ENCODE measurements at regions not wholly inside any gene's neighbourhood (a gene's known extent, or its start where the extent isn't known, plus 50 kb on each side); places are given as distances from the start of the nearest gene placed in this dataset.
"Not testable (repeated sequence)": the region's sequence is repeated elsewhere in the genome, so short reads cannot be mapped to it uniquely, and the experiment has no call there.

DNA sequence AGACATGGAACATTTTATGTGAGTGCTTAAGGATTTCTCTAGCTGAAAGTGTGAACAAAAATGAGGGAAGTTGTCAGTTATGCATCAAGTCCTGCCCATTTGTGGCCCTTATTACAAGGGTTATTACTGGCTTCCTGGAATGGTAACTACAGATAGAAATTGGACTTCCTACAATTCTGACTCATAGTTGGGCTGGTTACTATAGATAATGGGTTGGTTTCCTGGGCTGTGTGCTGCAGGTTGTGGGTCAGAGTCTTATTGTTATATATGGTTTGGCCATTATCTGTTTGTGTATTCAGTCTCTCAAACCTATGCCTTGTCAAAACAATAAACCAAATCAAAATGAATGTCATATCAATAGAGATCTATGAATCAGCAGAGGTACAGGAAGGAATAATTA lies 313.7 kb downstream of the ADAMTS20 start:
- no peak overlapping the region for H3K27ac ChIP-seq (ENCODE audit: poor library complexity, severe bottlenecking)

GRCh38 chr12:43237238-43237879 lies 314.6 kb downstream of the ADAMTS20 start:
- TF ChIP-seq CTCF (IDR thresholded peaks at IDR 0.05; ENCODE audit: poor library complexity, severe bottlenecking) = no peak
- ATAC-seq (ENCODE audit: low read depth) = no peak

More for the DNA sequence above, 313.7 kb downstream of the ADAMTS20 start:
- ATAC-seq (ENCODE audit: low read depth) (no peak), DNase-seq (ENCODE audit: low spot score) (no peak)
- H3K4me3 ChIP-seq (ENCODE audit: severe bottlenecking) = no peak overlapping the region
- no peaks in the 10 kb centered on the region for H3K9me3 ChIP-seq (ENCODE audit: severe bottlenecking)
- H3K27me3 ChIP-seq (ENCODE audit: insufficient read depth, poor library complexity, severe bottlenecking) = no peaks in the 10 kb centered on the region
- H3K36me3 ChIP-seq (ENCODE audit: low read depth) = no peaks in the 10 kb centered on the region
- H3K4me1 ChIP-seq (ENCODE audit: insufficient read depth, poor library complexity, severe bottlenecking) = no peaks in the 10 kb centered on the region
- no peak for TF ChIP-seq CTCF (IDR thresholded peaks at IDR 0.05; ENCODE audit: poor library complexity, severe bottlenecking)

DNA sequence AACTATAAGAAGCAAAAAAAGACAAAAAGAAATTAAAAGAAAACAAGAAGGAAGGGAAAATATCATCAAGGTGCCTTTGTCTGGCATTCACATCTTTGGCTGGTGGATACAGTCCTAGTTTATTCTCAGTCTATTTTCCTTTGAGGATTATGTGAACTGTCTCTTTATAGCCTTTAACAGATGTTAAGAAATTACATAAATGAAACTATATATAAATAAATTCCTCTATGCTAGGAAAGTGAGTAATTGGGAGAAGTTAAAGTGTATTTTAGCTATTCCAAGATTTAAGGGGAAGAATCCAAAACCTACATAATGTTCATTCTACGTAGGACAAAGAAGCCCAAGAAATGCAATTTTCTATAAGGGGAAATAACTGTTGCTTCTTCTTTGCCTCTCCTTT lies 316.3 kb downstream of the ADAMTS20 start:
- H3K36me3 ChIP-seq (ENCODE audit: low read depth) = no peaks in the 10 kb centered on the region
- H3K27ac ChIP-seq (ENCODE audit: poor library complexity, severe bottlenecking) = no peak overlapping the region
- no peaks in the 10 kb centered on the region for H3K9me3 ChIP-seq (ENCODE audit: severe bottlenecking)
- no peak for DNase-seq (ENCODE audit: low spot score)
- no peak overlapping the region for H3K4me3 ChIP-seq (ENCODE audit: severe bottlenecking)
- no peak for TF ChIP-seq CTCF (IDR thresholded peaks at IDR 0.05; ENCODE audit: poor library complexity, severe bottlenecking)
- no peaks in the 10 kb centered on the region for H3K4me1 ChIP-seq (ENCODE audit: insufficient read depth, poor library complexity, severe bottlenecking)
- no peaks in the 10 kb centered on the region for H3K27me3 ChIP-seq (ENCODE audit: insufficient read depth, poor library complexity, severe bottlenecking)
- ATAC-seq (ENCODE audit: low read depth) = no peak

More at GRCh38 chr12:43237238-43237879, 314.6 kb downstream of the ADAMTS20 start:
- Histone ChIP-seq H3K9me3 (ENCODE audit: severe bottlenecking) (no peaks in the 10 kb centered on the region), H3K27me3 (ENCODE audit: insufficient read depth, poor library complexity, severe bottlenecking) (no peaks in the 10 kb centered on the region), H3K4me1 (ENCODE audit: insufficient read depth, poor library complexity, severe bottlenecking) (no peaks in the 10 kb centered on the region), H3K27ac (ENCODE audit: poor library complexity, severe bottlenecking) (no peak overlapping the region), H3K36me3 (ENCODE audit: low read depth) (no peaks in the 10 kb centered on the region), H3K4me3 (ENCODE audit: severe bottlenecking) (no peak overlapping the region)
- no peak for DNase-seq (ENCODE audit: low spot score)

DNA sequence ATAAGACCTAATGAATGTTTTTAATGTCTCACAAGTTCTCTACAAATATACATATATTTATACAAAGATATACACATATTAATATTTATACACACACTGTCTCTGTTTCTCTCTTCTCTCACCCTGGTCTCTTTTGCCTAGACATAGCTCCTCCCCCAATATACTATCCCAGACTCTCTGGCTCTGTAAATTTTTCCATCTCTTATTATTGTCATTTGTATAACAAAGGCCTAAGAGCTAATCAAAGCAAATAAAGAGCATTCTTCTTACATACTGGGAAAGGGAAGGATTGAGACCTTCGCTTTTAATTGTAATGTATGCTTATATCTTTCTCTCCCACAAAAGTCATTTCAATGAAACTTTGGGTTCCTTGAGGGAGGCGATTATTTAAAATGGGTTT lies 318.1 kb downstream of the ADAMTS20 start:
- H3K4me3 ChIP-seq (ENCODE audit: severe bottlenecking) = no peak overlapping the region
- H3K36me3 ChIP-seq (ENCODE audit: low read depth) = no peaks in the 10 kb centered on the region
- no peaks in the 10 kb centered on the region for H3K9me3 ChIP-seq (ENCODE audit: severe bottlenecking)
- DNase-seq (ENCODE audit: low spot score) = no peak
- no peak for TF ChIP-seq CTCF (IDR thresholded peaks at IDR 0.05; ENCODE audit: poor library complexity, severe bottlenecking)
- no peak for ATAC-seq (ENCODE audit: low read depth)
- H3K4me1 ChIP-seq (ENCODE audit: insufficient read depth, poor library complexity, severe bottlenecking) = no peaks in the 10 kb centered on the region
- H3K27ac ChIP-seq (ENCODE audit: poor library complexity, severe bottlenecking) = no peak overlapping the region
- H3K27me3 ChIP-seq (ENCODE audit: insufficient read depth, poor library complexity, severe bottlenecking) = no peaks in the 10 kb centered on the region

DNA sequence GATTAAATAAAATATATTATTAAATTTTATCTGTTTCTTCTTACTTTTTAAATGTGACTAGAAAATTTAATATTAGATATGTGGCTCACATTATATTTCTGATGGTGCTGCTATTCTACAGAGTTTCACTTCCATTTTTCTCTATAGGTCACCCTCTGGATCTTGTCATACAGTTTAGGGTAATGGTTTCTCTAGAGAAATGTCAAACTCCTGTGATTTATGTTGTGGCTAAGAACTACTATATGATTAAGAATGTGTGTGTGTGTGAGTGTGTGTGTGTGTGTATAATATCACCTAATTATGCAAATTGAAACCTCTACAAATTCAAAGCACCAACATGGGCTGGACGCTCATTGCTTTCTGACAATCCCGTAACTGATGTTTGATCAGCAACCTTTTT lies 325.9 kb downstream of the ADAMTS20 start:
- DNase-seq (ENCODE audit: low spot score) = no peak
- H3K36me3 ChIP-seq (ENCODE audit: low read depth) = no peaks in the 10 kb centered on the region
- no peak overlapping the region for H3K4me3 ChIP-seq (ENCODE audit: severe bottlenecking)
- H3K27me3 ChIP-seq (ENCODE audit: insufficient read depth, poor library complexity, severe bottlenecking) = no peaks in the 10 kb centered on the region
- no peaks in the 10 kb centered on the region for H3K4me1 ChIP-seq (ENCODE audit: insufficient read depth, poor library complexity, severe bottlenecking)
- no peak for TF ChIP-seq CTCF (IDR thresholded peaks at IDR 0.05; ENCODE audit: poor library complexity, severe bottlenecking)
- H3K27ac ChIP-seq (ENCODE audit: poor library complexity, severe bottlenecking) = no peak overlapping the region
- no peak for ATAC-seq (ENCODE audit: low read depth)
- no peaks in the 10 kb centered on the region for H3K9me3 ChIP-seq (ENCODE audit: severe bottlenecking)

DNA sequence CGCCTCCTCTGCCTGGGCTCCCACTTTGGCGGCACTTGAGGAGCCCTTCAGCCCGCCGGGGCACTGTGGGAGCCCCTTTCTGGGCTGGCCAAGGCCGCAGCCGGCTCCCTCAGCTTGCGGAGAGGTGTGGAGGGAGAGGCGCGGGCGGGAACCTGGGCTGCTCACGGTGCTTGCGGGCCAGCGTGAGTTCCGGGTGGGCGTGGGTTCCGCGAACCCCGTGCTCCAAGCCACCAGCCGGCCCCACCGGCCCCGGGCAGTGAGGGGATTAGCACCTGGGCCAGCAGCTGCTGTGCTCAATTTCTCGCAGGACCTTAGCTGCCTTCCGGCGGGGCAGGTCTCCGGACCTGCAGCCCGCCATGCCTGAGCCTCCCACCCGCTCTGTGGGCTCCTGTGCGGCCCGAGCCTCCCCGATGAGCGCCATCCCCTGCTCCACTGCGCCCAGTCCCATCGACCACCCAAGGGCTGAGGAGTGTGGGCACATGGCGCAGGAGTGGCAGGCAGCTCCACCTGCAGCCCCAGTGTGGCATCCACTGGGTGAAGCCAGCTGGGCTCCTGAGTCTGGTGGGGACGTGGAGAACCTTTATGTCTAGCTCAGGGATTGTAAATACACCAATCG lies 327.7 kb downstream of the ADAMTS20 start:
- not testable (repeated sequence) for ATAC-seq (ENCODE audit: low read depth); H3K27me3 ChIP-seq (ENCODE audit: insufficient read depth, poor library complexity, severe bottlenecking); H3K36me3 ChIP-seq (ENCODE audit: low read depth); H3K4me1 ChIP-seq (ENCODE audit: insufficient read depth, poor library complexity, severe bottlenecking); DNase-seq (ENCODE audit: low spot score); H3K9me3 ChIP-seq (ENCODE audit: severe bottlenecking); H3K27ac ChIP-seq (ENCODE audit: poor library complexity, severe bottlenecking); H3K4me3 ChIP-seq (ENCODE audit: severe bottlenecking)
